ENCODE measurements at regions not wholly inside any gene's neighbourhood (a gene's known extent, or its start where the extent isn't known, plus 50 kb on each side); places are given as distances from the start of the nearest gene placed in this dataset.

DNA sequence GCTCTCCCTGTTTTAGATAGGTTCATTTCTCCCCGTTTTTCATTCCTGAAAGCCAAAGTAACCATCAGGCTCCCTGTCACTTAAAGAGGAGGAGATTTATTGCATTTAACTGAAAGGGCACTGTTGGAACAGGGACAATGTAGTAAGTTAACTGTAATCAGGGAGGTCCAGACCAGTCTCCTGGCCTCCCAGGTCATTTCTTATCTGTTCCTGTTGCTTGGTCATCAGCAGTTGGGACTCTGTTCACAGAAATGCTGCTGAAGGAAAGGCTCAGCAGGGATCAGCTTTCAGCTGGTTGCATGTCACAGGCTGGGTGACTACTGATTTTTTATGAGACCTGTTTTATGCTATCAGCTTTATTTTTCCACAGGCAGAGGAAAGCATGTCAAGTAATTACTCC, 622.6 kb upstream of the GOT2 start:
- H3K4me1 Mint-ChIP-seq: no peaks in the 10 kb centered on the region
- H3K27me3 Mint-ChIP-seq: no peaks in the 10 kb centered on the region
- no peak overlapping the region for H3K27ac Mint-ChIP-seq
- CTCF ChIA-PET: no interaction called here
- no peaks in the 10 kb centered on the region for H3K36me3 Mint-ChIP-seq (ENCODE audit: low read depth)
- POLR2A ChIA-PET: no interaction called here
- no peak overlapping the region for H3K4me3 Mint-ChIP-seq
- intact Hi-C loops (cut with micrococcal nuclease): no loop called here
- TF ChIP-seq, protein P1, sequence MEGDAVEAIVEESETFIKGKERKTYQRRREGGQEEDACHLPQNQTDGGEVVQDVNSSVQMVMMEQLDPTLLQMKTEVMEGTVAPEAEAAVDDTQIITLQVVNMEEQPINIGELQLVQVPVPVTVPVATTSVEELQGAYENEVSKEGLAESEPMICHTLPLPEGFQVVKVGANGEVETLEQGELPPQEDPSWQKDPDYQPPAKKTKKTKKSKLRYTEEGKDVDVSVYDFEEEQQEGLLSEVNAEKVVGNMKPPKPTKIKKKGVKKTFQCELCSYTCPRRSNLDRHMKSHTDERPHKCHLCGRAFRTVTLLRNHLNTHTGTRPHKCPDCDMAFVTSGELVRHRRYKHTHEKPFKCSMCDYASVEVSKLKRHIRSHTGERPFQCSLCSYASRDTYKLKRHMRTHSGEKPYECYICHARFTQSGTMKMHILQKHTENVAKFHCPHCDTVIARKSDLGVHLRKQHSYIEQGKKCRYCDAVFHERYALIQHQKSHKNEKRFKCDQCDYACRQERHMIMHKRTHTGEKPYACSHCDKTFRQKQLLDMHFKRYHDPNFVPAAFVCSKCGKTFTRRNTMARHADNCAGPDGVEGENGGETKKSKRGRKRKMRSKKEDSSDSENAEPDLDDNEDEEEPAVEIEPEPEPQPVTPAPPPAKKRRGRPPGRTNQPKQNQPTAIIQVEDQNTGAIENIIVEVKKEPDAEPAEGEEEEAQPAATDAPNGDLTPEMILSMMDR (IDR thresholded peaks at IDR 0.05): no peak
- no peak for ATAC-seq (ENCODE audit: low read depth)
- peaks cover 13% of the 10 kb centered on the region for H3K9me3 Mint-ChIP-seq
- no peak for DNase-seq

DNA sequence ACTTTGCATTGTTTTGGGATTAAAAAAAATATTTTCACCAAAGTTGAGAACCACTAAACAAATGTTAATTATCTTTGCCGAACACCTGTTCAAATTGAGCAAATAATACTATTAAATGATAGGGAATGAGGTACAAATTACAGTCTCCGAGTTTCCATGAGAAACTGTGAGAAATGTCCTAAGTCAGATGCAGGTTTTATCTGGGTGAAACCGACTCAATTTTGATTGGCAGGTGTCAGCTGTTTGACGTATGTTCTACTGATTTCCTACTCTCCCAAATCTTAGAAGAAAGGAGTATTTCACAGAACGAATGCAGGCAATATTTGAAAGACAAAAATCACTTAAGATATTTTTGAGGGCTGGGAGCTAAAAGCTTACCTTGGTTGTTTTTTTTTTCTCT, 622.0 kb upstream of the GOT2 start:
- ChIA-PET CTCF (no interaction called here), POLR2A (no interaction called here)
- H3K27me3 Mint-ChIP-seq: no peaks in the 10 kb centered on the region
- H3K9me3 Mint-ChIP-seq: peaks cover 12% of the 10 kb centered on the region
- H3K27ac Mint-ChIP-seq: no peak overlapping the region
- ATAC-seq (ENCODE audit: low read depth) (no peak), DNase-seq (no peak)
- intact Hi-C loops (cut with micrococcal nuclease): no loop called here
- no peaks in the 10 kb centered on the region for H3K36me3 Mint-ChIP-seq (ENCODE audit: low read depth)
- TF ChIP-seq, protein P1 (IDR thresholded peaks at IDR 0.05): no peak
- no peaks in the 10 kb centered on the region for H3K4me1 Mint-ChIP-seq
- H3K4me3 Mint-ChIP-seq: no peak overlapping the region

DNA sequence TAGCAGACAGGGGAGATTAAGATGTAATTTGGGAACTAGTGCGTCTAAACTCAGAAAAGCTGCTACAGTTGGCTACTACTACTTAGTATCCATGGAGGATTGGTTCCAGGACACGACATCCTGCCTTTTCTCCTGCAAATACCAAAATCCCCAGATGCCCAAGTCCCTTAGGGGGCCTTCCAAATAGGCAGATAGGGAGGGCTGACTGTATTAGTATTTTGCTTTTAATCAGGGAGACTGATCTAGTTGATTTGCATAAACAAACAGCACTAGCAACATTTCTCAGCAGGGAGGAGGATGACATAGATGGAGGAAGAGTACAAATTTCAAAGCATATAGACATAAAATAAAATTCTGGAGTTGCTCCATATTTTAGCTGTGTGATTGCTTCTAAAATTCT, 621.6 kb upstream of the GOT2 start:
- Mint-ChIP-seq H3K27ac (no peak overlapping the region), H3K4me1 (no peaks in the 10 kb centered on the region), H3K27me3 (no peaks in the 10 kb centered on the region), H3K9me3 (peaks cover 12% of the 10 kb centered on the region), H3K4me3 (no peak overlapping the region), H3K36me3 (ENCODE audit: low read depth) (no peaks in the 10 kb centered on the region)
- ChIA-PET CTCF (no interaction called here), POLR2A (no interaction called here)
- TF ChIP-seq, protein P1 (IDR thresholded peaks at IDR 0.05): no peak
- no peak for DNase-seq
- no peak for ATAC-seq (ENCODE audit: low read depth)
- intact Hi-C loops (cut with micrococcal nuclease): no loop called here

DNA sequence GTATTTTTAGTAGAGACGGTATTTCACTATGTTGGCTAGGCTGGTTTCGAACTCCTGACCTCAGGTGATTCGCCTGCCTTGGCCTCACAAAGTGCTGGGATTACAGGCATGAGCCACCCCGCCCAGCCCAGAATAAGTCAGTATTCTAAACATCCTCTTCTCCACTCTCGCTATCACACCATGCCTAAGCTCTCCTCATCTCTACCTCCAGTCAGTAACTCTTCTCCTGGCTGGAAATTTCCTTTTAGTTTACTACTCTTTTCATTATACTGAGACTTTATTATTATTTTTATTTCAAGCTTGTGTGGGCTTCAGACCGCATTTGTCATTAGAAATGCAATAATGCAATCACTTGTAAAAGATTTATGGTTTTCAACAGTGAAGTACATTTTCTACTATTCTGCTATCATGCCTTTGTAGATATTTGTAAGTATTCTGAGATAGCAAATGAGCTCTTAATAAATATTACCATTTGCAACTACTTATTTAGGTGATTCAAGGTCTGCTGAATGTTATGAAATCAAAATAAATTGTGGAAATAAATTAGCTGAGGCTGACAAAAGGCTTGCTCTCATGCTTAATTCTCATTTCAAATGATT, 617.3 kb upstream of the GOT2 start:
- H3K4me1 Mint-ChIP-seq: no peaks in the 10 kb centered on the region
- CTCF ChIA-PET: no interaction called here

DNA sequence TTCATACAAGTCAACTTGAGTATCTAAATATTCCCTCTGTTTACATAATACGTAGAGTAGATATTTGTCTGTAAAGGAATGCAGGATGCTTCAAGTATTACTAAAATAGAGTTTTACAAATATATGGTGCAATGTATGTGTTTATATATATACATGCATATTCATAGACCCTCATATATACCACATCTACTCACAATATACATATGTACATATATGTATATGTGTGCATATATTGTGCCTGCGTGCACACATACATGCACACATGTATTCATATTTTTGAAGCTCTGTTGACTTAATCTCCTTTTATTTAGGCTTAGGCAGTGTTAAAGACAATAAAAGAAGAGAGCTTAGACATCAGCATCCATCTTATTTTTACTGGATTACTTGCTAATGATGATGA, 616.6 kb upstream of the GOT2 start:
- CTCF ChIA-PET: no interaction called here
- ATAC-seq (ENCODE audit: low read depth) (no peak), DNase-seq (no peak)
- Mint-ChIP-seq H3K36me3 (ENCODE audit: low read depth) (no peaks in the 10 kb centered on the region), H3K4me3 (no peak overlapping the region), H3K27me3 (no peaks in the 10 kb centered on the region), H3K4me1 (no peaks in the 10 kb centered on the region), H3K27ac (no peak overlapping the region), H3K9me3 (peaks cover 12% of the 10 kb centered on the region)
- intact Hi-C loops (cut with micrococcal nuclease): no loop called here
- POLR2A ChIA-PET: no interaction called here
- TF ChIP-seq, protein P1 (IDR thresholded peaks at IDR 0.05): no peak

More for the DNA sequence above, 617.3 kb upstream of the GOT2 start:
- Mint-ChIP-seq H3K27ac (no peak overlapping the region), H3K4me3 (no peak overlapping the region), H3K9me3 (peaks cover 12% of the 10 kb centered on the region), H3K27me3 (no peaks in the 10 kb centered on the region), H3K36me3 (ENCODE audit: low read depth) (no peaks in the 10 kb centered on the region)
- TF ChIP-seq, protein P1 (IDR thresholded peaks at IDR 0.05): no peak
- no peak for ATAC-seq (ENCODE audit: low read depth)
- POLR2A ChIA-PET: no interaction called here
- no peak for DNase-seq
- intact Hi-C loops (cut with micrococcal nuclease): no loop called here
